EH (cell line): ENCODE measurements at regions not wholly inside any gene's neighbourhood (a gene's known extent, or its start where the extent isn't known, plus 50 kb on each side); places are given as distances from the start of the nearest gene placed in this dataset.

Source experiments
- DNase-seq: peaks from one replicate; pipeline ENCODE4 v3.0.0-alpha.2; 2015; ENCODE audit warnings: low read depth

DNA sequence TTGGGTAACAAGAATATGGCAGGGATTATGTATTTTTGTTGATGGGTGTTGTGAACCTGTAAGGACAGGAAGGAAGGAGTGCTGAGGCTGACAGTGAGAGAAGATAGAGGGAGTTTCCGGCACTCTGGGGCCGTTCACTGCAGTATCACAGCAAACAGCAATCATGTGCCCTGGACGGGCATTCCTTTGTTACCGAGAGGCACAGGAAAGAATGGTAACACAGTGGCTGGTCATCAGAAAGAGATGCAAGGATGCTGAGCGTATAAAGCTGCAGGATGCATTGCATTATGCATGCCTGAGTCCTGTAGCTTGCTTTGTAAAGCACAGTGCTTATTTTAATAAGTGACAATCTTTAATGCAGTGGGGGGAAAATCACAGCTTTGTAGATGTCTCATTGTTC is 286.8 kb downstream of the RPS24 start:
- no peak for DNase-seq

DNA sequence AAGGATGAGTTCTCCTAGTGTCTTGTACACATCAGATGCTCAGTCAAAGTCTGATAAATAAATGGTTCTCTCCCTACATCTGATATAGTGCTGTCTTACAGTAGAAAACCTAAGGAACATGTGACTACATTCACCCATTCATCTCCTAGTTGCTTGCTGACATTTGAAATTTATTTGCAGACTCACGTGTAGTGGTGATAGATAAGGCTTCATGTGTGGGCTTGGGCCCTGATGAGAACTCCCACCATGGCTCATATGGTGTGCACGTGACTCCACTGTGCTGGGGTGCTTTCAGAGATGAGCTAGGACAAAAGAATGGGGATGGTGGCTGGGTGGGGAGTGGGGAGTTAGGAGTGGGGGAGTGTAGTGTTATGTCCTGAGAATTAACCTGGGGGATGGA is 287.3 kb downstream of the RPS24 start:
- DNase-seq, result no peak

DNA sequence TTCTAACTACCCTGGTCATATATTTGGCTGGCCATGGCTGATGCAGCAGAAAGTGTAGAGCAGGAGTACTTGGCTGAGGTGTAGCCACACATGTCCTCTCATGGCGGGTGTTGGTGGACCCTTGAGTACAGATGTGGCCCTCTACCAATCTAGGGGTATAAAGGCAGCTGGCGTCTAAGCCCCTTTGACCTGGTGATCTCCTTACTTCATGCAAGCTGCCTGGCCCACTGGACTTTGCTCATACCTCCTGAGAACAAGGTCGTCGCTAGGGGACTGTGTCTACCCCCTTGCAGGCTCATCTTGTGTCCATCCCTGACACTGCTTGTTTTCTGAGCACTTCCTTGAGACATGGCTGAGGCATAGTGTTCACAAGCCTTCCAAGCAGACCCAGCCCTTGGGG is 287.8 kb downstream of the RPS24 start:
- DNase-seq, result no peak

DNA sequence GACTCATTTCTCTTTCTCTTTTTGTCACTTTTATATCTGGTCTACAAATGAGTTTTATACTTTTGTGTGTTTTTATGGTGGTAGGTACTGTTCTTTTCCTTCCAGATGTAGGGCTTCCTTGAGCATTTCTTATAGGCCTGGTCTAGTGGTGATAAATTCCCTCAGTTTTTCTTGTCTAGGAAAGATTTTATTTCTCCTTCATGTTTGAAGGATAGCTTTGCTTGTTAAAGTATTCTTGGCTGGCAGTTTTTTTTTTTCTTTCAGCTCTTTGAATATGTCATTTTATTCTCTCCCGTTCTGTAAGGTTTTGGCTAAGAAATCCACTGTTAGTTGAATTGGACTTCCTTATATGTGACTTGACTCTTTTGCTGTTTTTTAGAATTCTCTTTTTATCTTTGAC is 292.7 kb downstream of the RPS24 start:
- DNase-seq, result no peak

DNA sequence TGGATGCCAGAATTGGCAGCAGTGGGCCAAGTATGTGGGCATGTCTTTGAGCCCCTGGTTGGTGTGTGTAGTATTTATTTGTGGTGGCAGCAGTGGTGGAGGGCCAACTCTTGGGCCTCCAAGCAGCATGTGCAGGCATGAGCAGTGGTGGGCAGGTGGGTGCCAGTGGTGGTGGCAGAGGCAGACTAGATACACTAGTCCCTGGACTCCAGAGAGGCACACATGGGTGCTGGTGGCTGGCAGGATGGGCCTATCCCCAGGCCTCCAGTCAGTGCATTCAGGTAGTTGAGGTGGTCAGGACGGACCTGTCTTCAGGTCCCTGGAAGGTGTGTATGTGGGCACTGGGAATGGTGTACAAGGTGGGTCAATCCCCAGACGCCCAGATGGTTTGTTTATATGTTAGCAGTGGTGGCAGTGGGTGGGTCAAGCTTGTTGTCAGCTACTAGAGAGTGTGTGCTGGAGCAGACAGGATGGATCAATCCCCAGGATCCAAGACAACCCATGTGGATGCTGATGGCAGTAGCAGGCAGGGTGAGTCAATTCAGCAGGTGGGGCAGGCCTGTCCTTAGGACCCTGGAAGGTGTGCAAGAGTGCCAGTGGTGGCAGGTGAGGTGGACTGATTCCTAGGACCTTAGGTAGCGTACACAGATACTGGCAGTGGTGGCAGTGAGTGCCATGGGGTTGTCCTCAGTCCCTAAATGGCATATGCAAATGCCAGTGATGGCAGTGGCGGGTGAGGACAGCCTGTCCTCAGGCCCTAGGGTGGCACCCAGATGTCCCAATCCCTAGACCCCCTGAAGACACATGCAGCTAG is 294.3 kb downstream of the RPS24 start:
- no peak for DNase-seq

DNA sequence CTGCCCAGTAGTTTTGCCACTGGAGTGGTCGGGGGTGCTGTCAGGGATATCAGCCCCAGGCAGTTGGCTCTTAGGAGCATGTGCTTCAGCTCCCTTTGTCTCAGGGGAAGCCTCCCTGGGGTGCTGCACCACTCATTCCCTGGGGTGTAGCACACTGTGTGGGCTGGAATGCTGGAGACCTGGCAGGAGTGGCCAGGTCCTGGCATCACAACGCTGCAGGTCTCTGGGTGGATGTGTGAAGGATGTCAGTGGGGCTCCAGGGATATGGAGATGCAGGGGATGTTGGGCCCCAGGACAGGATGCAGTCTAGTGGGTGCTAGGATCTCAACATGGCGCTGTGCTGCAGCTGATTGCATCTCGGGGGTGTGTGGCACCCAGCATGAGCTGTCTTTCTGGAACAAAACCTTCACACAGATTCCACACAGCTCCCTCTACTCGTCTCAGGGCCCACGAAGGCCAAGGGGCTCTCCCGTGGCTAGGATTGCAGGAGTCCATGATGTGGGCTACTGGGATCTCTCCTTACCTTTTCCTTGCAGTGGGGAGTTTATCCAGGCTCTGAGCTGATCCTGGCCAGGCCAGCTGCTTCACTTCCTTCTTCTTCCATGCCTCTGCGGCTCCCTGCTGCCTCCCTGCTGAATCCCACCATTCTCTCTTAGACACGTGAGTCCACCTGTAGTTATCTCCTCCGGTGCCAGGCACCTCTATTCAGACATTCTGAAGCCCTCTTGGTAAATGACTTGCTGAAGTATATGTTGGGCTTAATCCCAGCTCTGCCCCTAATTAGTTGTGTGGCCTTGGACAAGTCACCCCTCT is 295.1 kb downstream of the RPS24 start:
- DNase-seq, result no peak

DNA sequence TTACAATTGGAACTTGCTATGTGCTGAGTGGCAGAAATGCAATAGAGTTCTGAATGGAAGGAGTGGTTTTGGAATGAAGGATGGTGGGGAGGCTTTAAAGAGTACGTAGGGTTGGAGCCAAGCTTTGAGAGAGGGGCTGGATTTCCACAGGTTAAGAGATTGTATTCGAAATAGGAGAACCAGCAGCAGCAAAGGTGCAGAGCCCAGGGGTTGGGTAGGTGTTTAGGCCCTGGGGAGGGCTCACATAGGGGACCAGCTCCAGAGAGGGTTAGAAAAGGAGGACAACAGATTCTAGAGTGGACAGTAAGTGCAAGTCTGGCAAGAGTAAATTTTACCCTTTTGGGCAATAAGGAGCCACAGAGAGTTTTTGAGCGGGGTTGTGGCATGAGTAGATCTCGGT is 297.2 kb downstream of the RPS24 start:
- no peak for DNase-seq

DNA sequence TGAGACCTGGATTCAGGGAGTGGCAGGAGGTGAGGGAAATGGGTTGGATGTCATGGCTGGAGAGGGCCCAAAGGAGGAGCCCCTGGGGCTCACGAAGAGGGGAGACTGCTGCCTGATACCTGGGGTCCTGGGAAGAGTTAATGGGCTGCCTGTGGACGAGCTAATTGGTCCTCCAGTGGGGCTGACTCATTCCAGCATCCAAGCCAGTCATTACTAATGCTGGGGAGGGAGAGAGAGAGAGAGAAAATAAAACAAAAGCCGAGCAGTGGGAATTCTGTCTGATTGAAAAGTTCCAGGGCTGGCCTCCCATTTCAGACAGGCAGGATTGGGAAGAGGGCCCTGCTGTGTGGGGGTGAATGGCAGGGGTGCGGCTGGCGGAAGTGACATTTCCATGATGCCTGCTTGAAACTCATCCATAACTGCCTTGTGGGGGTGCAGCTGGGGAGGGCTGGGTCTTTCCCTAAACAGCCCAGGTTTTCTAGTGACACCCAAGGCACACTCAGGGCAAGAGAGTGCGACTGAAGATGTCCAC is 297.8 kb downstream of the RPS24 start:
- peak; percentile 84 for DNase-seq

DNA sequence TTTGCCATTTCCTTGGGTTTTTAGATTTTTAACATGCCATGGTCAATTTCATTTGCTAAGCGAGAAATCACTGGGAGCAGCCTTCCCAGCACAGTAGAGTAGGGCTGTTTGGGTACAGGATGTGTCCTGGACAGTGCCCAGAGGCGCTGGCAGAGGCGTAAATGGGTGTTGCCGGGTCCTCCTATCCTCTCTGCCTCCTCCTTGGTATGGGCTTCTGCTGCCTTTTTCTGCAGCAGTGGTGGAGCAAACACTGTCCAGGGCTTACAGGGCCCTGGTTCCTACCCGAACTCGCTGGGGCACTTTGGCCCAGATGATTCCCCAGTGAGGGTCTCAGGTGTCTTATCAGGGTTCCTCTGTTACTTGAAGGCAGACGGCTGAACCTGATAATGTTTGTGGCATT is 298.3 kb downstream of the RPS24 start:
- peak; percentile 49 for DNase-seq

DNA sequence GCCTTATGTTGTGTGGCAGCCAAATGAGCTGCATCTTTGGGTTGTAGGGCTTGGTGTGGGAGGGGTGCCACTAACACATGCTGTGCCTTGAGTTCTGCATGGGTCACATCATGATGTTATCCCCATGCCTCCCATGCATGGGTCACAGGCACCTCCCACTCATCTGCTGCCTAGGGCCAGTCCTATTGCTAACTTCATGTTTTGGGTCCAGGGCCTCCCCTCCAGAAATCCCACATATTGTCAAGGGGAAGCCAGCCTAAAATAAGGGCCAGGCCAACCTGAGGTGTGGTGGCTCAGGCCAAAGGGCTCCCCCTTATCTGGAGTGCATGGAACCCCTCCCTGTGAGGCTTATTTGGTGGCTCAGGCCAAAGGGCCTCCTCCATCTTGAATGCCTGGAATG is 299.0 kb downstream of the RPS24 start:
- DNase-seq, result no peak

DNA sequence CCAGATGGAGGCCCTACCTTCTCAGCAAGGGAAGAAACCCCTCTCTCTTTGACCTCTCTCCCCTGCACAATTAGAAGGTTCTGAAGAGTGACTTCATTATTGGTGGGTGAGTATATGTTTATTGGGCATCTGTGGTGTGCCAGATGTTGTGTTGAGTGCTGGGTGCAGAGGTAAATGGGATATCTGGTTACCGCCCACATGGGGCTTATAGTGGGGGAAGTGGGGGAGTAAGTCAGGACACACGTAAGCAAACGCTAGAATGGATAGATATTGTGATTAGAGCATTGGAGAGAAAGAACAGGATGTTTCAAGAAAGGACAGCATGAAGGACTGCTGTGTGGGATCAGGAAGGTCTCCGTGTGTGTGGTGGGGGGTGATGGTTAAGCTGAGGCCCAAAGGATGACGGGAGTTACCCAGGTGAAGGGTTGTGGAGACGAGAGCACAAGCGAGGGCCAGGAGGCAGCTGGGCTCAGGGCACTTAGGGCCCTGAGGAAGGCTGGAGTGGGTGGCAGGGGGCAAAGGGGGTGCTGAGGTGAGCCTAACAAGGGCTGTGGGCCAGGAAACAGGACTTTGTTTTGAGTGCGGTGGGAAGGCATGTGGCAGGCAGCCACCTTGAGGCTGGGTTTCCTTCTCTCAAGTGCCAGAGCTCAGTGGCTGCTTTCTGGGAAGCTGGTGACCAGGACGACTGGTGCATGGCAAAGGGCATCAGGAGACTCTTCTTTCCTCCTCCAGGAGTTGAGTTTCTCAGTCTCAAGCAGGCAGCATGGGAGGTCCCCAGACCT is 299.9 kb downstream of the RPS24 start:
- DNase-seq, result no peak

DNA sequence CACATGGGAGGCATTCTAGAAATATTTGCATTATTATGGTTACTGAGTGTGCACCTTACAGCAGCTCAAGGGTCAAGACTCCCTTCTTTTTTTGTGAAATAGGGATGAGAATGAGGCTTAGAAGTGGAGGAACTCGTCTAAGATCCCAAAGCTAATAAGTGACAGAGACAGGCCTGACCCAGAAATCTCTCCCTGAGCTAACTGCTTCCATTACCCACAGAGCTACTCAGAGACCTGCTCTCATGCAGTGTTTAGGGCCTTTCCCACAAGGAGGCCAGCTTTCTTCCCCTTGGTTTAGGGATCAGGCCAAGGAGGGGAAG is 301.7 kb downstream of the RPS24 start:
- DNase-seq, result no peak

DNA sequence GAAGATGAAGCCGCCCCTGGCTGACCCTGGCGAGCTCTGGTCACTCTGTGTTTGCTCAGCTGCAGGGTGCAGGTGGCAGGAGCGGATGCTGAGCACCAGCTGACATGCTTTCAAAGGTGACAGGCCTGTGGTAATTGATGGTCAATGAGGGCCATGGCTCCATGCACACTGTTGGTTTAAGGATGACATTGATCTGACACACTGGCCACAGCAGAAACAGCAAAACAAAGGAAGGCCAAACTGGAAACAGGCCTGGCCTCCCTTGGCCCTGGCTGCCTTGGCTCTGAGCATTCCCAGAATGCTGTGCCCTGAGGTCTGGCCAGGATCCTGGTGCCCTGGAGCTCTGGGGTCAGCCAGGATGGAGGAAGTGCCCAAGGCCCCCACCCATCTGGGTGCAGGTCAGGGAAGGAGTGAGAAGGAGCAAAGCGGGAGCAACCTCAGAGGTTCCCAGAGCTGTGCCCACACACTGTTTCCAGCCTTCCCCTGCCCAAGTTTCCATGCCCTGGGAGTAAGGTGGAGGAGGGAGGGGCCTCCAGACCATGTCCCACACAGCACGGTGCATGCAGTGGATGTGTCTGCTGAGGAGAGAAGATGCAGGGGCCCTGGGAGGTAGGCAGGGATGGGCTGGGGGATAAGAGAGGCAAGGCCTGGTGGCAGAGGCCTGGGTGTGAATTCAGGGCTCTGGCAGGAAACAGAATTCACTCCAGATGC is 302.2 kb downstream of the RPS24 start:
- peak; percentile 87 for DNase-seq

DNA sequence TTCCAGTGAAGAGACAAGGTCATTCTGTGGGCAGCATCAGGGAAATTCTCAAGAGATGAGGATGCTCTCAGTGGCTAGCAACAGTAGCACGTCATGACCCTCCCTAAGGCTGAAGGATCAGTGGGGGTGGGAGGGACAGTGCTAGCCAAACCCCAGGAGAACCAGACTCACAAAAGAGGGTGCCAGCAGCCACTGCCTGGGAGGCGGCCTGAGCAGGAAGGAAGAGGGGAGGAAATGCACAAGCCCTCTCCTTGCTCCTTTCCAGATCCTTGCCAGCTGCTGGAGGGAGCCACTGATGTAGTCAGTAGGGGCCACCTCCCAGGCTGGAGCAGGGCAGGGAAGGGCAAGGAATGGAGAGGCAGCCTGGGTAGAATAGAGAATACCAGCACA is 302.7 kb downstream of the RPS24 start:
- DNase-seq, result peak; percentile 99

DNA sequence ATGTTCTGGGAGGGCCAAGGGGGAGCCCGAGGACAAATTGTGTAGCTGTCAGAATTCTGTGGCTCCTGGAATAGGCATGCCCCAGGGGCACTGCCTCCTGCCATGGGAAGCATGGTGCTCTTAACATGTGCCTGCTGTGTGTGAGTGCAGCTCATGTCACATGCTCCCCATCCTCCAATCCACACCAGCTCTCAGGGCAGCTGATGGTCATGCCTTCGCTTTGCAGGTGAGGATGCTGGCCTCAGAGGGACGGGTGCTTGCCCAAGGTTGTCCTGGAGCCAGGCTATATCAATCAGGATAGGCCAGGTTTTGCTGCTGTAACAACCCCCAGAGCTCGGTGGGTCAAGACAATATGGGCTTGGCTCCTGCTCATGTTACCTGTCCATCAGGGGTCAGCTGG is 303.4 kb downstream of the RPS24 start:
- no peak for DNase-seq

DNA sequence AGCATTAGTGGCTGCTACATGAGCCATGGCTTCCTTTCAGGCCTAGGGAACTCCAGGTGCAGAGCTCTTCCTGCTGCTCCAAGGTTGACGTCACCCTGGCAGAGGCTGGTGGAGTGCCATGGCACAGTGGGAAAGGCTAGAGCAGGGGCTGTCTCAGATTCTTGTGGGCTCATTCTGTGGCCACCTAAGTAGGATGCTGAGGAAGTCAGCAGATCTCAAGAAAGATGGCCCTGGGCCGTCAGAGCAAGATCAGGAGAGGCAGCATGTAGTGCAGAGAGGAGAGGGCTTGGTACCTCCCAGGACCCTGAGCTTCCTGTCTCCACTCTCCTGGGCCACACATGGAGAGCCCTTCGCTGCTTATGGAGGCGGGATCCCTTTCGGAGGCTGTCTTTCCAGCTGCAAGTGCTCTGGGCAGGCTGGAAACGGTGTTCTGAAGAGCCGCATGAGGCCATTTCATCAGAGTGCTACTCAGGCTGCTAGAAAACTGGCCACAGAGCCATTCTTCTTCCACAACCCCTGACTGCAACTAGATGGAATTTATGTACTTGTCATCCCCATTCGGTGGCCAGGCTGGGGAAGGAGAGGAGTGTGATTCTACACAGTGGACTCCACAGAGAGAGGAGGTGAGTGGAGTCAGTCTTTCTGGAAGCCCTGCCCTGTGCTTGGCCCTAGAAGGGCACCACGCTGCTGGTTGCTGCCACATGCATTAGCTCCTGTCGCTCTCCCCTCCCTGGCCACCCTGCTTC is 304.2 kb downstream of the RPS24 start:
- peak; percentile 70 for DNase-seq

DNA sequence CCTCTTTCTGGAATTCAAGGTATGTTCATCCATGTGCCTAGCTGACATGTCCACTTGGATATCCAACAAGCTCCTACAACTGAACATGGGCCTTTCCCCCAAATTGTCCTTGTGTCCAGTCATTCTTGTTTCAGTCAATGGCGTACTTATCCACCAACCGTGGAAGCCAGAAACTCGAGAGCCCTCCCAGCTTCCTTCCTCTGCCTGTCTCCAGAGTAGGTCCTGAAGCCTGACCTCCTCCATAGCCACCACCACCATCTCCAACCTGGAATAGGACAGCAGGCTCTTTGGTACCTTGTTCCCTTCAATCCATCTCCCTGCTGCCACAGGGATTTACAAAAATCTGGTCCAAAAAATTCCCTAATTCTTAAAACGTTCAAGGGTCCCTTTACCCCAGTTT is 305.1 kb downstream of the RPS24 start:
- DNase-seq, result no peak

DNA sequence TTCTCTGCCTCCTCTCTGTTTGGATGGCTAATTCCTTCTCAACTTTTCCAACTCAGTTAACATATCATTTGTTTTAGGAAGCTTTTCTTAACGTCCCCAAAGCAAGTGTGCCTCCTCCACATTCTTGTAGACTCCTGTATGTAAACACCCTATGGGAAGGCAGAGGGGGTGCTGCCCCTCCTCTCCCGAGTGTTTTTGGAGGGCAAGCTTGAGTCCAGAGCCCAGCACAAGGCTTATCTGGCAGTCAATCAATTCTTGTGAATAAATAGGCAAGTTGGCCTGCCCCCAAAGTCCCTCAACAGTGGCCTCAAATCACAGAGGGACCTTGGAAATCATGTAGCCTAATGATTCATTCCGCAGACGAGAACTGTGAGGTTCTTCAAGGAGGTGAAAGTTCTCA is 305.6 kb downstream of the RPS24 start:
- DNase-seq, result no peak

DNA sequence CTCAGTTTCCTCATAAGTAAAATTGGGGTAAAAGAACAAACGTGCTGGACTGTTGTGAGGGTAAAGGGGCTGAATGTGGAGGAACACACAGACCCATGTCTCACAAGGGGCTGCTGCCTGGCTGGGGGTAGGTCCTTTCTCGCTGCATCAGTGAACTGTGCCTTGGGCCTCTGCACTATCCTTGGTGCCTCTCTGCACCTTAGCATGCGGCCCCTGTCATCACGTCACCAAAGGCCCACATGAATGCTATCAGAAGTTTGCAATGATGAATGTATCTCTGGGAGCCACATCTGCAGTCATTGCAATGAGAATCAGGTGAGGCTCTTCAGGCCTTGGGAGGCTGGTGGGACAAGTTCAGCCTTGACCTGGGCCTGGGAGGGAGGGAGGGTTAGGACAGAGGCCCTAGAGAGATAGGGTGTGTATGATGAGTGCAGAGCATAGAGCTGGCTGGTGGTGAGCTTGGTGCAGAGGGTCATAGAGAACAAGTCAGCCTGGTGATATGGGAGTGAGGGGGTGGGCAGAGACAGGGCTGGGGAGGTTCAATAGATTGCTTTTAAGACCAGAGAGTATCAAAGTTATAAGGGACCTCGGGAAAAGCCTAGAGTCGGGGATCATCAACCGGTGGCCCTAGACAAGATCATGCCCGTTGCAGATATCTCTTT is 308.4 kb downstream of the RPS24 start:
- DNase-seq, result no peak

DNA sequence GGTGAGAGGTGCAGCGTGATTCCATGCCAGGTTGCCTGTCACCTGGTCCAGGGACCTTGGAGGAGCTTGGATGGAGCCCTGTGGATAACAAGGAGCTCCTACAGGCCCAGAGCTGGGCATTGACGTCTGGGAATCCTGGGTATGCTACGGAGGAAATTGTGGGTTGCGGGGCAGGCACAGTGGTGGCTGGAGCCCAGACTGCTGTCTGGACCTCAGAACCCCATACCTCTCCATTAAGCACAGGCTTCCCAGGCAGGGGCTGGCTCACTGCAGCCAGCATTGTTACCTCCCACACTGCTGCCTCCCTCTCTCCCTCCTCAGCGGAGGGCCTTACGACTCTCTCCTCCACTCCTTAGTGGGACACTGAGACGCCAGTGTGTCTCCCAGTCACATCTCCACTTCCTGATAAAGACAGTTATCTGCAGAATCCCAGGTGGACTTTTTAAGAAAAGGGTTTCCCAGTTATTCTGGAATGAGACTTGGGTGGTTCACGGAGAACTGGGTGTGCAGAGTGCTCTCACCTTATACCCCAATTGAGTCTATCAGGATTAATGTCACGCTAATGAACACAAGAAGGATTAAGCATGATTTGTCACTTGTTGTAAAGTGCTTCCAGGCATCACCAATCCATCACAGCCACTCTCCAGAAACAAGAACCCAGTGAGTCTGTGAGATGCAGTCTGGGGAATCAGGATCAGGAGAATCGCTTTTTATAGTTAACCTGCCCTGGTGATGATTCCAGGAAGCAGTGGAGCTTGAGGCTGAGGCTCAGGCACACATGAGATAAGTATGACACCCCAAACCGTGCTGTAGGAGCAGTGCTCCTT is 309.4 kb downstream of the RPS24 start:
- DNase-seq, result no peak
